NB4 (cell line): ENCODE measurements at regions not wholly inside any gene's neighbourhood (a gene's known extent, or its start where the extent isn't known, plus 50 kb on each side); places are given as distances from the start of the nearest gene placed in this dataset.

Experiments
- CTCF ChIP-seq: IDR thresholded peaks from one replicate; pipeline ENCODE4 v1.5.1; 2012; ENCODE audit warnings: low read depth, low read length
- POLR2A ChIP-seq: IDR thresholded peaks from 2 replicates; pipeline ENCODE4 v1.6.1; 2011; ENCODE audit warnings: mild to moderate bottlenecking; ENCODE audit not compliant: insufficient read length; ENCODE audit errors: extremely low read depth

- TF ChIP-seq CTCF (no peak), POLR2A (no peak)
These were observed 154.0 kb downstream of the THBS2 start for GRCh38 chr6:169099411-169100202.
